GM21447 (cell line): ENCODE measurements at regions not wholly inside any gene's neighbourhood (a gene's known extent, or its start where the extent isn't known, plus 50 kb on each side); places are given as distances from the start of the nearest gene placed in this dataset.

Source experiments
- ATAC-seq: cut with Tn5 transposase; IDR thresholded peaks from one replicate; pipeline ENCODE4 v1.9.1; 2021; ENCODE audit not compliant: unreplicated experiment

- no peak for ATAC-seq
Observed at GRCh38 chr10:36506261-36506660, 619.1 kb upstream of the ANKRD30A start.

GRCh38 chr10:36504758-36505157, 620.6 kb upstream of the ANKRD30A start:
- no peak for ATAC-seq

DNA sequence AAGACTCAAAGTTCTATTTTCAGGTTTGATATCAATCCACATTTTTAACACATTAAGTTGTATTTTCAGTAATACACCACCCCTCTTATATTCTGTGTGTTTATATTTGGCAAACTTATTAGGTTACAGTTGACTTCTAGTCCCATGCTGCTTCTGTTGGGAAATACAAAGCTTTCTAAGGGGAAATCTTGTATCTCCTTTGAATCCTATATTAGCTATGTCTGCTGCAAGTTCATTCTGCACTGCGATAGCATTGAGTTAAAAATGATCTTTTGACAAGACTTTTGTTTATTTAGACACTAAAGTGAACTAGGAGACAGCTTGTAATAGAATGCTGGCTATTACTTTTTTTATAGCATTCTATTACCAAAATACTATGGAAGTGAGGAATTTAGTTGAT, 625.1 kb upstream of the ANKRD30A start:
- no peak for ATAC-seq

- no peak for ATAC-seq
Observed at GRCh38 chr10:36499693-36500092, 625.7 kb upstream of the ANKRD30A start.

- no peak for ATAC-seq
Observed at GRCh38 chr10:36496758-36497157, 628.6 kb upstream of the ANKRD30A start.

DNA sequence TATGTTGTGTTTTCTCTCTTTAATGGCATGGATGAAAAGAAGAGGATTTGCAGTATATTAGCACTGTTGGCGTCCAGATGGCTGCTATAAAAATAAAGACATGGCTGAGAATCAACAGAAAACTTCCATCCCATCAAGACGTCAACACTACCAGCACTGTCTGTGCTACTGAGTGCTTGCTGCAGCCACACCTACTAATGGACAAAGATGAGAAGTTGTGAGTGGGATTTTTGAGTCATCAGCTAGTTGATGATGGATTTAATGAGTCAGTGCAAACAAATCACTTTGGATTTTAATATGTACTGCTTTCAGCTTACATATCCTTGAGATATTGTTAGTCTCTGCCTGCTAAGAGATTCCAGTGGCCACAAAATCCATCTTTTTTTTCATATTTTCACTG, 631.0 kb upstream of the ANKRD30A start:
- no peak for ATAC-seq

- no peak for ATAC-seq
Observed at GRCh38 chr10:36493516-36493880, 631.9 kb upstream of the ANKRD30A start.

DNA sequence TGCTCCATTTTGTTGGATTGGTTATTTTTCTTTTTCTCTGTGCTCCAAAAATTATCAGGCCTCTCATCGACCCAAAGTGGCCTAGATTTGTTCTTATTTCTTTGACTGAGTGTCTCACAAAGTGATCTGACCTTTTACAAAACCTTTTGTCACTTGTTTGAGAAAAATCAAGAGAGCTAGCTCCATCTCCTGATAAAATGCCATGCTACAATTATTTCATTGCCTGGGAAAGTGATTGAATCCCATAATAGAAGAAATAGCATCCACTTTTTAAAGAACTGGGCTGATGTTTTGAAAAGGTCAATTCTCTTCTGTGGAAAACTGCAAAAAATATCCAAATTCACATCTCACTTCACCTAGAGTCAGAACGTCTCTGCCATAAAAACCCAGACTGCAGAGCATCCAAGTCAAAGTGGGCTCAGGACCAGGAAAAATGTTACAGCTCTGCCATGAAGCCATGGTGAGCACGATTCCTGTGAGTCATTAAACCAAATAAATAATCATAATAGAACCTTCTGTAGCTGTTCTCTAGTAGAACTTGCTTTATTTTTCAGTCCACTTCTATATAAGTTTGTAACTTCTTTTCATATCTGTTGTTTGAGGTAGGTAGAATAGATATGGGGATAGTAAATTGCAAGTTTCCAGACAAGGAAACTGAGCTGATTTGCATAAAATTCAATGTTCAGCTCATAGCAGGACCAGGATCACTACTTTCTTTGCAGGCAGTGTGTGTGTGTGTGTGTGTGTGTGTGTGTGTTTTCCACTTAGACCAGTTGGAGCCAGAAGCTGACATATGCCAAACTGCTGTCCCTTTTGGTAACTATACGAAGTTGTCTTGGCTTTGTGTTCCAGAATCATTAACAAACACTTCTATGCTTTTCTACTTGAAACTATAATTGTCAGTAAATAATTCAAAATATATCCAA, 632.5 kb upstream of the ANKRD30A start:
- no peak for ATAC-seq

DNA sequence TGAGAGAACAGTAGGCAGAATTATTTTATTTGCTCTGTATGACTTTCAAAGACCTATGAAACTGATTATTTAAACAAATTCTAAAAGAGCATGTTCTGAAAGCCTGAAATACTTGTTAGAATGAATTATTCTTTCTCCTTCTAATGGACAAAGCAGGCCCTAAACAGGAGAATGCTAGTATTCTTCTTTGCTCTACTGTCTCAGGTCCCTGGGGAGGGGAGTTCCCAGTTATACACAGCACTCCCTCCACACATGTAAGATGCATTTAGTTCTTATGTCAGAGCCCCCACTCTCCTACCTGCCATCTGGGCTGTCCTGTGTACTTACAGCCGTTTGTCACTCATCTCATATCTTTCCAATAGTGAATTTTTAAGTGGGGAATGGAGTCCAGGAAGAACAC, 633.5 kb upstream of the ANKRD30A start:
- no peak for ATAC-seq

GRCh38 chr10:36489611-36490228, 635.7 kb upstream of the ANKRD30A start:
- ATAC-seq: no peak

DNA sequence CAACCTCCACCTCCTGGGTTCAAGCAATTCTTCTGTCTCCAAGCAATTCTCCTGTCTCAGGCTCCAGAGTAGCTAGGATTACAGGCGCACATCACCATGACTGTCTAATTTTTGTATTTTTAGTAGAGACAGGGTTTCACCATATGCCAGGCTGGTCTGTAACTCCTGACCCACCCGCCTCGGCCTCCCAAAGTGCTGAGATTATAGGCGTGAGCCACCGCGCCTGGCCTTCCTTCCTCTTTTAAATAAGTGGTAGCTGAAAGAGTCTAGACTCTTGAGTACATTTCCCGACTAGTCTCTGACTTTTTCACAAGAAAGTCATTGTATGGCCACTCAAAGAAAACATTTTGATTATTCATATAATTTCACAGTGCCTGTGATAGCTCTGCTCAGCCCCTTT, 636.2 kb upstream of the ANKRD30A start:
- no peak for ATAC-seq

- no peak for ATAC-seq
Observed at GRCh38 chr10:36488579-36488978, 636.8 kb upstream of the ANKRD30A start.

- no peak for ATAC-seq
Observed at GRCh38 chr10:36479073-36479472, 646.3 kb upstream of the ANKRD30A start.

DNA sequence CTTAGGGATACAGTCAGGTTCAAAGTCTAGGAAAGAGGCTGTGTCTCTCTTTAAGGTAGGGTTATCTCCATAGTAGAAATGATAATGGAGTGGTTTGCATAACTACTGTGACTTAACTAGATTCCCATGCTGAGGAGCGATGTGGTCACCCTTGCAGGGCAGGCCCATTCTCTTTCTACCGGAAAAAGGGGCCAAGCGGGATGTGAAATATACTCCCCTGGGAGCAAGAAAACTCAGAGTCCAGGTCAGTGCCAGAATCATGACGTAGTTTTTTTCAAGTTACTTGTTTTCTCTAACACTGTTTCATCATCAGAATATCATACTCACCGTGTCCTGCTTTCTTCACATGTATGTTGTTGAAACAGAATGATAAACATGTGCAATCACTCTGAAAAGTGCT, 649.0 kb upstream of the ANKRD30A start:
- ATAC-seq: no peak

- ATAC-seq: no peak
Observed at GRCh38 chr10:36475746-36476145, 649.7 kb upstream of the ANKRD30A start.

- ATAC-seq: no peak
Observed at GRCh38 chr10:36474456-36474855, 650.9 kb upstream of the ANKRD30A start.

DNA sequence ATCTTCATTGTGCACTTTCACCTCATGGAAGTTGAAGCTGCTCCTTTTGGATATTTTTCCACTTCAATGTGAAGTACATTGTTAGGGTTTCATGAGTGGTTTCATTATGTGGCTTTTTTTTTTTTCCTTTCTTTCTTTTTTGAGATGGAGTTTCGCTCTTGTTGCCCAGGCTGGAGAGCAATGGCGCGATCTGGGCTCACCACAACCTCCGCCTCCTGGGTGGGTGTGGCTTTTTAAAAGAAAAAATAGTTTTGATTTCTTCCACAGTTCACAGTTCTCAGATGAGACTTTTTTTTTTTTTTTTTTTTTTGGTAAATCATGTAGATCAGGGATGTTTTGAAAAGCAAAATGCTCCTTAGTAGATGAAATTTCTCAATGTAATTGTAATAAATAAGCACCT, 652.3 kb upstream of the ANKRD30A start:
- no peak for ATAC-seq

- ATAC-seq: no peak
Observed at GRCh38 chr10:36469585-36469984, 655.8 kb upstream of the ANKRD30A start.

- no peak for ATAC-seq
Observed at GRCh38 chr10:36468620-36469019, 656.8 kb upstream of the ANKRD30A start.

DNA sequence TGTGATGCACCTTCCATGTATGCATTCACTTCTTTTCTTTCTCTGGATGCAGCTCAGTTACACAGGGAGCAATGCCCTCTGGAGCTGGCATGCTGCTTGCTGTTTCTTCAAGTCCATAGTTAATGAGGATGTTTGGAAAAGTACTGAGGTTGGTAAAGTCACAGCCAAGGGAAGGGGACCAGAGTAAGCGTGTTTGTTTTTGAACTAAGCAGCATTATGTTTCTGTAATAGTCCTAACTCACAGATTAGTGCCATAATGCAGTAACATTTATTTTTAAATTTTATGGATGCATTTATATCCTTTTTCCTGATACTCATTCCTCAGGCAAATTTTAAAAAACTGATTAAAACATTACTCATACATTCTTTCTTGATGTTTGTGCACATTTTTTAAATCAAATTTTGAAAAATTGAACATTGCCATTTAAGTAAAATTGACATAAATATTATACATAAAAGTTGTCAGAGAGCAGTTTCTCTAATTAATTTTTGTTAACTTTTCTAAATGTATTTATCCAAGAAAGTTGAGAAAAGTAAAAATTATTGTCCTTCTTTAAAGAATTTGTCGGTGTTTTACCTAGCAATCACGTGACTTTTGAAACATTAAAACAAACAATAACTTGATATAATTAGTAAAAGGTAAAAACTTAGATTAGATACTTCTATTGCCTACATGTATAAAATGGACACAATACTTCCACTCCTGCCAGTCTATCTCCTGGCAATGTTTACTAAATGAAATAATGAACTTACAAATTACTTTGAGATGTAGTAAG, 659.6 kb upstream of the ANKRD30A start:
- ATAC-seq: no peak

GRCh38 chr10:36464291-36464690, 661.1 kb upstream of the ANKRD30A start:
- no peak for ATAC-seq

DNA sequence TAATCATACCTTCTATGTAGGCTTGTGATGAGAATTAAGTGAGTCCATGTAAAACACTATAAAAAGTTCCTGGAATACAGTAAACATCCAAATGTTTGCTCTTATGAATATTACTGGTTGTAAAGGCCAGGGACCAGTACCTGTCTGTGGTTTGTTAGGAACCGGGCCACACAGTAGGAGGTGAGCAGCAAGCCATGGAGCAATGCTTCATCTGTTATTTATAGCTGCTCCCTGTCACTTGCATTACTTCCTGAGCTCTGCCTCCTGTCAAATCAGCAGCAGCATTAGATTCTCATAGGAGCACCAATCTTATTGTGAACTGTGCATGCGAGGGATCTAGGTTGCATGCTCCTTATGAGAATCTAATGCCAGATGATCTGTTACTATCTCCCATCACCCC, 662.0 kb upstream of the ANKRD30A start:
- ATAC-seq: no peak
